K562 (cell line): ENCODE measurements at regions not wholly inside any gene's neighbourhood (a gene's known extent, or its start where the extent isn't known, plus 50 kb on each side); places are given as distances from the start of the nearest gene placed in this dataset.
A peak's percentile ranks its signal among the peaks of the same experiment; 100 is the strongest.

Source experiments
- CBX1 ChIP-seq: sonication (generic); IDR thresholded peaks from 2 replicates; pipeline ENCODE4 v1.6.1; 2016; ENCODE audit warnings: antibody characterized with exemption, low read depth, mild to moderate bottlenecking
- E2F6 ChIP-seq, 2 experiments: IDR thresholded peaks; 2 replicates each; pipeline ENCODE4 v1.6.1; 2011; ENCODE audit warnings: borderline replicate concordance in 1 of 2, control low read depth in 1 of 2, low read depth in 1 of 2, low read length in 1 of 2, mild to moderate bottlenecking in 1 of 2, mixed read lengths in 1 of 2, moderate library complexity in 1 of 2; ENCODE audit not compliant: insufficient read depth in 1 of 2, insufficient read length in 1 of 2, poor library complexity in 1 of 2, severe bottlenecking in 1 of 2; ENCODE audit errors: extremely low read depth in 1 of 2
- ETV1 ChIP-seq: fragments of 450-650 bp; conservative IDR thresholded peaks from 2 replicates; pipeline ENCODE4 v1.6.1; 2016; ENCODE audit warnings: missing genetic modification characterization, control low read depth, low read depth, missing compliant biosample characterization
- FOXM1 ChIP-seq, 2 experiments: fragments of 450-650 bp in 1 of 2; sonication (generic) in 1 of 2; formaldehyde crosslinking in 1 of 2; IDR thresholded peaks; 2 replicates each; pipeline versions ENCODE4 v1.6.1 to v1.9.0; 2017 to 2022; ENCODE audit warnings: low read depth in 2 of 2, mild to moderate bottlenecking in 2 of 2, missing genetic modification reagents in 1 of 2, moderate library complexity in 1 of 2
- LARP7 ChIP-seq: fragments of 450-650 bp; IDR thresholded peaks from 2 replicates; pipeline ENCODE4 v1.6.1; 2016
- MYNN ChIP-seq, 2 experiments: sonication (generic); formaldehyde crosslinking in 1 of 2; IDR thresholded peaks; 2 replicates each; pipeline versions ENCODE4 v1.5.0 to v1.6.1; 2016 to 2020; ENCODE audit warnings: antibody characterized with exemption in 1 of 2, missing genetic modification reagents in 1 of 2
- POLR2A ChIP-seq: fragments of 450-650 bp; conservative IDR thresholded peaks from 2 replicates; pipeline ENCODE4 v1.6.1; 2016
- POLR2G ChIP-seq: fragments of 200-400 bp; formaldehyde crosslinking; IDR thresholded peaks from 2 replicates; pipeline ENCODE4 v1.6.1; 2017; ENCODE audit warnings: low read depth, mild to moderate bottlenecking, antibody characterized with exemption, low read length, moderate library complexity
- PPARD ChIP-seq: fragments of 250-450 bp; sonication (Bioruptor Pico); IDR thresholded peaks from 2 replicates; pipeline ENCODE4 v1.8.0; 2022; ENCODE audit warnings: inconsistent platforms, mild to moderate bottlenecking, moderate library complexity
- PREB ChIP-seq: sonication (generic); formaldehyde crosslinking; IDR thresholded peaks from 2 replicates; pipeline ENCODE4 v1.8.1; 2023; ENCODE audit warnings: mild to moderate bottlenecking, missing genetic modification reagents
- SRF ChIP-seq, 2 experiments: fragments of 250-450, 450-650 bp in 1 of 2; sonication (Bioruptor Pico) in 1 of 2; sonication (generic) in 1 of 2; formaldehyde crosslinking; IDR thresholded peaks; 2 replicates each; pipeline versions ENCODE4 v1.5.0 to v1.5.1; 2020 to 2022; ENCODE audit warnings: mild to moderate bottlenecking in 1 of 2, missing genetic modification reagents in 1 of 2
- U2AF1 ChIP-seq: fragments of 200-400 bp; formaldehyde crosslinking; optimal IDR thresholded peaks from 2 replicates; pipeline ENCODE3; 2017; ENCODE audit warnings: mild to moderate bottlenecking, low read depth, low read length, moderate library complexity
- ZBTB17 ChIP-seq: fragments of 450-650 bp; formaldehyde crosslinking; IDR thresholded peaks from 2 replicates; pipeline ENCODE4 v1.4.0; 2020; ENCODE audit warnings: mild to moderate bottlenecking
- ZBTB9 ChIP-seq: fragments of 450-650 bp; formaldehyde crosslinking; IDR thresholded peaks from 2 replicates; pipeline ENCODE4 v1.4.0; 2020; ENCODE audit warnings: mild to moderate bottlenecking, moderate library complexity
- ZNF766 ChIP-seq: fragments of 200-800 bp; sonication (Bioruptor generic); conservative IDR thresholded peaks from 2 replicates; pipeline ENCODE4 v1.6.1; 2016; ENCODE audit warnings: missing genetic modification characterization, missing compliant biosample characterization
- TF ChIP-seq, protein P1 (sequence below): fragments of 450-650 bp; formaldehyde crosslinking; IDR thresholded peaks from 2 replicates; pipeline ENCODE4 v1.4.0; 2020; ENCODE audit warnings: mild to moderate bottlenecking, mixed read lengths
- TF ChIP-seq, protein P2 (sequence below): fragments of 450-650 bp; IDR thresholded peaks from 2 replicates; pipeline ENCODE4 v1.6.1; 2017; ENCODE audit warnings: antibody characterized with exemption, mild to moderate bottlenecking

- TF ChIP-seq CBX1 (0 out of 2 replicates have a peak, but pooled peaks have one; percentile 4), SRF (CRISPR knock-in tag; IDR thresholded peaks at IDR 0.05) (0 out of 4 replicates have a peak, but pooled peaks of 1 of the 2 experiments have one; percentile 3), U2AF1 (no peak), ZBTB17 (CRISPR knock-in tag) (no peak), PPARD (CRISPR knock-in tag) (no peak), POLR2G (no peak), FOXM1 (IDR thresholded peaks at IDR 0.05; ENCODE audit: low read depth) (no peak), FOXM1 (CRISPR knock-in tag; IDR thresholded peaks at IDR 0.05; ENCODE audit: low read depth) (no peak), ETV1 (0 out of 2 replicates have a peak, but pooled peaks have one; percentile 4), ZNF766 (CRISPR knock-in tag) (no peak), ZBTB9 (CRISPR knock-in tag) (0 out of 2 replicates have a peak, but pooled peaks have one; percentile 33), POLR2A (peak; percentile 65), E2F6 (IDR thresholded peaks at IDR 0.05; ENCODE audit: borderline replicate concordance in 1 of 2, extremely low read depth in 1 of 2, insufficient read depth in 1 of 2, insufficient read length in 1 of 2, low read depth in 1 of 2, low read length in 1 of 2, poor library complexity in 1 of 2, severe bottlenecking in 1 of 2) (peak in 1 of 2 experiments; percentile 0), MYNN (IDR thresholded peaks at IDR 0.05) (no peak; the same call in 1 of the 2 replicates), MYNN (CRISPR knock-in tag; IDR thresholded peaks at IDR 0.05) (no peak), PREB (0 out of 2 replicates have a peak, but pooled peaks have one; percentile 27), LARP7 (no peak)
- TF ChIP-seq, protein P1, sequence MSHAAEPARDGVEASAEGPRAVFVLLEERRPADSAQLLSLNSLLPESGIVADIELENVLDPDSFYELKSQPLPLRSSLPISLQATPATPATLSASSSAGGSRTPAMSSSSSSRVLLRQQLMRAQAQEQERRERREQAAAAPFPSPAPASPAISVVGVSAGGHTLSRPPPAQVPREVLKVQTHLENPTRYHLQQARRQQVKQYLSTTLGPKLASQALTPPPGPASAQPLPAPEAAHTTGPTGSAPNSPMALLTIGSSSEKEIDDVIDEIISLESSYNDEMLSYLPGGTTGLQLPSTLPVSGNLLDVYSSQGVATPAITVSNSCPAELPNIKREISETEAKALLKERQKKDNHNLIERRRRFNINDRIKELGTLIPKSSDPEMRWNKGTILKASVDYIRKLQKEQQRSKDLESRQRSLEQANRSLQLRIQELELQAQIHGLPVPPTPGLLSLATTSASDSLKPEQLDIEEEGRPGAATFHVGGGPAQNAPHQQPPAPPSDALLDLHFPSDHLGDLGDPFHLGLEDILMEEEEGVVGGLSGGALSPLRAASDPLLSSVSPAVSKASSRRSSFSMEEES = peak; percentile 10; the same call in 1 of the 2 replicates
- TF ChIP-seq, protein P2, sequence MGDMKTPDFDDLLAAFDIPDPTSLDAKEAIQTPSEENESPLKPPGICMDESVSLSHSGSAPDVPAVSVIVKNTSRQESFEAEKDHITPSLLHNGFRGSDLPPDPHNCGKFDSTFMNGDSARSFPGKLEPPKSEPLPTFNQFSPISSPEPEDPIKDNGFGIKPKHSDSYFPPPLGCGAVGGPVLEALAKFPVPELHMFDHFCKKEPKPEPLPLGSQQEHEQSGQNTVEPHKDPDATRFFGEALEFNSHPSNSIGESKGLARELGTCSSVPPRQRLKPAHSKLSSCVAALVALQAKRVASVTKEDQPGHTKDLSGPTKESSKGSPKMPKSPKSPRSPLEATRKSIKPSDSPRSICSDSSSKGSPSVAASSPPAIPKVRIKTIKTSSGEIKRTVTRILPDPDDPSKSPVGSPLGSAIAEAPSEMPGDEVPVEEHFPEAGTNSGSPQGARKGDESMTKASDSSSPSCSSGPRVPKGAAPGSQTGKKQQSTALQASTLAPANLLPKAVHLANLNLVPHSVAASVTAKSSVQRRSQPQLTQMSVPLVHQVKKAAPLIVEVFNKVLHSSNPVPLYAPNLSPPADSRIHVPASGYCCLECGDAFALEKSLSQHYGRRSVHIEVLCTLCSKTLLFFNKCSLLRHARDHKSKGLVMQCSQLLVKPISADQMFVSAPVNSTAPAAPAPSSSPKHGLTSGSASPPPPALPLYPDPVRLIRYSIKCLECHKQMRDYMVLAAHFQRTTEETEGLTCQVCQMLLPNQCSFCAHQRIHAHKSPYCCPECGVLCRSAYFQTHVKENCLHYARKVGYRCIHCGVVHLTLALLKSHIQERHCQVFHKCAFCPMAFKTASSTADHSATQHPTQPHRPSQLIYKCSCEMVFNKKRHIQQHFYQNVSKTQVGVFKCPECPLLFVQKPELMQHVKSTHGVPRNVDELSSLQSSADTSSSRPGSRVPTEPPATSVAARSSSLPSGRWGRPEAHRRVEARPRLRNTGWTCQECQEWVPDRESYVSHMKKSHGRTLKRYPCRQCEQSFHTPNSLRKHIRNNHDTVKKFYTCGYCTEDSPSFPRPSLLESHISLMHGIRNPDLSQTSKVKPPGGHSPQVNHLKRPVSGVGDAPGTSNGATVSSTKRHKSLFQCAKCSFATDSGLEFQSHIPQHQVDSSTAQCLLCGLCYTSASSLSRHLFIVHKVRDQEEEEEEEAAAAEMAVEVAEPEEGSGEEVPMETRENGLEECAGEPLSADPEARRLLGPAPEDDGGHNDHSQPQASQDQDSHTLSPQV = no peak
Measured at GRCh38 chr7:106777674-106778299, 87.3 kb upstream of the PIK3CG start (continued).
